ENCODE measurements at regions not wholly inside any gene's neighbourhood (a gene's known extent, or its start where the extent isn't known, plus 50 kb on each side); places are given as distances from the start of the nearest gene placed in this dataset.
"Not testable (repeated sequence)": the region's sequence is repeated elsewhere in the genome, so short reads cannot be mapped to it uniquely, and the experiment has no call there.

DNA sequence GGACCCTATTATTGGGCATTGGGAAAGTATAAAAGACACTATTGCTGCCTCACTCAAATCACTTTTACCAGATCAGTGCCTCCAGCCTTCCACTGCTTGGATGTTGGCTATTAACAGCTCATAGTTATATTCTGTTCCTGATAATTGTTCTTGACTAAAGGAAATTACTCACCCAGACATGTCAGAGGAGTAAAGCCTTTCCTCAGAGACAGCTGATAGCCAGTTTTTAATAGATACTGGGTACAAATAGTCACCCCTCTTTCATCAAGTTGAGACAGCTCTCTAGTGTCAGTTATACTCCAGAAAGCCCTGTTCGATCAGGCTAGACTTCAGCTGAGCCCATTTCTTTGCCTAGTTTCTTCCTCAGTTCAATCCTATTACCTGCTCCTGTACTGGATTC lies 876.1 kb upstream of the B3GALT2 start:
- Histone ChIP-seq H3K36me3 (ENCODE audit: insufficient read depth, low read length) (no peaks in the 10 kb centered on the region), H3K4me2 (ENCODE audit: low read length) (no peak overlapping the region), H3K79me2 (ENCODE audit: insufficient read depth, low read depth, low read length) (no peaks in the 10 kb centered on the region), H2AFZ (ENCODE audit: low read length) (no peak overlapping the region), H3K4me1 (ENCODE audit: insufficient read depth, low read length, poor library complexity, severe bottlenecking) (no peaks in the 10 kb centered on the region), H3K9me2 (ENCODE audit: insufficient read depth, low read length) (no peaks in the 10 kb centered on the region), H4K20me1 (ENCODE audit: insufficient read depth, low read length) (no peaks in the 10 kb centered on the region), H3K9me3 (ENCODE audit: low read length) (no peaks in the 10 kb centered on the region), H3K27ac (ENCODE audit: low read depth, low read length, poor library complexity, severe bottlenecking) (no peak overlapping the region), H3K4me3 (ENCODE audit: low read depth, low read length, poor library complexity, severe bottlenecking) (no peak overlapping the region)
- POLR2A ChIA-PET, result interaction anchor here (0.5 to 1.5 kb wide), 2 partner anchors 9 to 235 kb away, joined by 4 read pairs; no protein-coding TSS in a partner anchor
- CTCF ChIA-PET (ENCODE audit: unreplicated experiment), result no interaction called here
- no peak for TF ChIP-seq EZH2phosphoT487 (IDR thresholded peaks at IDR 0.05; ENCODE audit: borderline replicate concordance, low read depth, low read length)
- TF ChIP-seq, protein P1, sequence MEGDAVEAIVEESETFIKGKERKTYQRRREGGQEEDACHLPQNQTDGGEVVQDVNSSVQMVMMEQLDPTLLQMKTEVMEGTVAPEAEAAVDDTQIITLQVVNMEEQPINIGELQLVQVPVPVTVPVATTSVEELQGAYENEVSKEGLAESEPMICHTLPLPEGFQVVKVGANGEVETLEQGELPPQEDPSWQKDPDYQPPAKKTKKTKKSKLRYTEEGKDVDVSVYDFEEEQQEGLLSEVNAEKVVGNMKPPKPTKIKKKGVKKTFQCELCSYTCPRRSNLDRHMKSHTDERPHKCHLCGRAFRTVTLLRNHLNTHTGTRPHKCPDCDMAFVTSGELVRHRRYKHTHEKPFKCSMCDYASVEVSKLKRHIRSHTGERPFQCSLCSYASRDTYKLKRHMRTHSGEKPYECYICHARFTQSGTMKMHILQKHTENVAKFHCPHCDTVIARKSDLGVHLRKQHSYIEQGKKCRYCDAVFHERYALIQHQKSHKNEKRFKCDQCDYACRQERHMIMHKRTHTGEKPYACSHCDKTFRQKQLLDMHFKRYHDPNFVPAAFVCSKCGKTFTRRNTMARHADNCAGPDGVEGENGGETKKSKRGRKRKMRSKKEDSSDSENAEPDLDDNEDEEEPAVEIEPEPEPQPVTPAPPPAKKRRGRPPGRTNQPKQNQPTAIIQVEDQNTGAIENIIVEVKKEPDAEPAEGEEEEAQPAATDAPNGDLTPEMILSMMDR (conservative IDR thresholded peaks at IDR 0.05; ENCODE audit: low read length), result no peak
- no TSS peak for BruUV-seq (replicated peaks)
- DNase-seq (ENCODE audit: low spot score), result no peak
- intact Hi-C loops (cut with micrococcal nuclease; ENCODE audit: unreplicated experiment), result no loop called here

DNA sequence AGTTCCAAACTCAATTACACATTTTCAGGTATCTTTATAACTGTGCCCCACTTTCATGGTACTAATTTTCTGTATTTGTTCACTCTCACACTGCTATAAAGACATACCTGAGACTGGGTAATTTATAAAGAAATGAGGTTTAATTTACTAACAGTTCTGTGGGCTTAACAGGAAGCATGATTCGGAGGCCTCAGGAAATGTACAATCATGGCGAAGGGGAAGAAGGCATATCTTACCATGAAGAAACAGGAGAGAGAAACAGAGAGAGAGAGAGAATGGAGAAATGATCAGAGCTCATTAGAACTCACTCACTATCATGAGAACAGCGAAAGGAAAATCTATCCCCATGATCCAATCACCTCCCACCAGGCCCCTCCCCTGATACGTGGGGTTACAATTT lies 874.1 kb upstream of the B3GALT2 start:
- H3K4me3 ChIP-seq (ENCODE audit: low read depth, low read length, poor library complexity, severe bottlenecking), result no peak overlapping the region
- no peak overlapping the region for H3K27ac ChIP-seq (ENCODE audit: low read depth, low read length, poor library complexity, severe bottlenecking)
- H3K36me3 ChIP-seq (ENCODE audit: insufficient read depth, low read length), result no peaks in the 10 kb centered on the region
- no TSS peak for BruUV-seq (replicated peaks)
- no peak overlapping the region for H3K4me2 ChIP-seq (ENCODE audit: low read length)
- H3K9me3 ChIP-seq (ENCODE audit: low read length), result no peaks in the 10 kb centered on the region
- CTCF ChIA-PET (ENCODE audit: unreplicated experiment), result no interaction called here
- H4K20me1 ChIP-seq (ENCODE audit: insufficient read depth, low read length), result no peaks in the 10 kb centered on the region
- H3K9me2 ChIP-seq (ENCODE audit: insufficient read depth, low read length), result no peaks in the 10 kb centered on the region
- no peak for DNase-seq (ENCODE audit: low spot score)
- POLR2A ChIA-PET, result interaction anchor here (0.7 kb wide), 1 partner anchor 537 kb away, joined by 4 read pairs; no protein-coding TSS in a partner anchor
- no peak for TF ChIP-seq EZH2phosphoT487 (IDR thresholded peaks at IDR 0.05; ENCODE audit: borderline replicate concordance, low read depth, low read length)
- TF ChIP-seq, protein P1 (conservative IDR thresholded peaks at IDR 0.05; ENCODE audit: low read length), result no peak
- intact Hi-C loops (cut with micrococcal nuclease; ENCODE audit: unreplicated experiment), result no loop called here
- H3K4me1 ChIP-seq (ENCODE audit: insufficient read depth, low read length, poor library complexity, severe bottlenecking), result no peaks in the 10 kb centered on the region
- 0 out of 2 replicates have a peak overlapping the region, but pooled peaks have one; percentile 16 for H2AFZ ChIP-seq (ENCODE audit: low read length)
- no peaks in the 10 kb centered on the region for H3K79me2 ChIP-seq (ENCODE audit: insufficient read depth, low read depth, low read length)

DNA sequence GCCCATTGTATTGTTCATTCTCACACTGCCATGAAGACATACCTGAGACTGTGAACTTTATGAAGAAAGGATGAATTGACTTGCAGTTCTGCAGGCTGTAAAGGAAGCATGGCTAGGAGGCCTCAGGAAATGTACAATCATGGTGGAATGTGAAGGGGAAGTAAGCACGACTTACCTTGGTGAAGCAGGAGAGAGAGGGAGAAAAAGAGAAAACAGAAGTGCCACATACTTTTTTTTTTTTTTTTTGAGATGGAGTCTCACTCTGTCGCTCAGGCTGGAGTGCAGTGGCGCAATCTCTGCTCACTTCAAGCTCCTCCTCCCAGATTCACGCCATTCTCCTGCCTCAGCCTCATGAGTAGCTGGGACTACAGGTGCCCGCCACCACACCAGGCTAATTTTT lies 871.9 kb upstream of the B3GALT2 start:
- H2AFZ ChIP-seq (ENCODE audit: low read length); H4K20me1 ChIP-seq (ENCODE audit: insufficient read depth, low read length); H3K9me2 ChIP-seq (ENCODE audit: insufficient read depth, low read length); H3K4me1 ChIP-seq (ENCODE audit: insufficient read depth, low read length, poor library complexity, severe bottlenecking); H3K4me3 ChIP-seq (ENCODE audit: low read depth, low read length, poor library complexity, severe bottlenecking); H3K9me3 ChIP-seq (ENCODE audit: low read length); H3K27ac ChIP-seq (ENCODE audit: low read depth, low read length, poor library complexity, severe bottlenecking); H3K36me3 ChIP-seq (ENCODE audit: insufficient read depth, low read length); intact Hi-C loops (cut with micrococcal nuclease; ENCODE audit: unreplicated experiment); H3K79me2 ChIP-seq (ENCODE audit: insufficient read depth, low read depth, low read length); CTCF ChIA-PET (ENCODE audit: unreplicated experiment); DNase-seq (ENCODE audit: low spot score); BruUV-seq (replicated peaks); H3K4me2 ChIP-seq (ENCODE audit: low read length): not testable (repeated sequence)
- POLR2A ChIA-PET, result interaction anchor here (0.5 kb wide), 1 partner anchor 12 kb away, joined by 3 read pairs; no protein-coding TSS in a partner anchor
